Peyer's patch (tissue), 4 donors: ENCODE measurements at regions not wholly inside any gene's neighbourhood (a gene's known extent, or its start where the extent isn't known, plus 50 kb on each side); places are given as distances from the start of the nearest gene placed in this dataset.

Experiments used
- CTCF ChIP-seq, 6 experiments: fragments of 450-650 bp in 4 of 6; fragments of 200-600 bp in 2 of 6; sonication (generic) in 1 of 6; IDR thresholded peaks; one replicate each; pipeline ENCODE4 v1.5.1; 2017 to 2019; ENCODE audit warnings: antibody characterized with exemption in 6 of 6, mild to moderate bottlenecking in 3 of 6, moderate library complexity in 1 of 6
- POLR2A ChIP-seq, 2 donors: fragments of 450-650 bp; IDR thresholded peaks; one replicate each; pipeline ENCODE4 v1.5.1; 2017; ENCODE audit warnings: antibody characterized with exemption in 2 of 2, mild to moderate bottlenecking in 2 of 2, moderate library complexity in 2 of 2

- TF ChIP-seq CTCF (IDR thresholded peaks at IDR 0.05) (no peak), POLR2A (IDR thresholded peaks at IDR 0.05) (no peak)
These were observed 101.9 kb downstream of the NCOR2 start for GRCh38 chr12:124465473-124465872.
